Activated CD4-positive, alpha-beta memory T cell treated with anti-CD3 and anti-CD28 coated beads for 36 hours (primary cell): ENCODE measurements at regions not wholly inside any gene's neighbourhood (a gene's known extent, or its start where the extent isn't known, plus 50 kb on each side); places are given as distances from the start of the nearest gene placed in this dataset.

Experiments used
- CTCF ChIA-PET: fragments of 350-600 bp; sonication (Branson Sonifier 250); formaldehyde crosslinking; loops from one replicate; lab custom pipeline; 2021; ENCODE audit warnings: antibody characterized with exemption, inconsistent platforms; lab: Charles Lee
- POLR2A ChIA-PET: fragments of 350-600 bp; sonication (Branson Sonifier 250); formaldehyde crosslinking; loops from one replicate; lab custom pipeline; 2021; ENCODE audit warnings: antibody characterized with exemption; lab: Charles Lee
- DNase-seq: peaks from one replicate; pipeline ENCODE4 v3.0.0-alpha.2; 2020
- H3K27ac Mint-ChIP-seq: one replicate; pipeline ENCODE4 v1.8.0; 2021; ENCODE audit warnings: mixed read lengths
- H3K27me3 Mint-ChIP-seq: one replicate; pipeline ENCODE4 v1.8.0; 2021; ENCODE audit warnings: mixed read lengths
- H3K36me3 Mint-ChIP-seq: one replicate; pipeline ENCODE4 v1.8.0; 2021; ENCODE audit warnings: mixed read lengths
- H3K4me1 Mint-ChIP-seq: one replicate; pipeline ENCODE4 v1.8.0; 2021; ENCODE audit warnings: low read depth, mixed read lengths
- H3K4me3 Mint-ChIP-seq: one replicate; pipeline ENCODE4 v1.8.0; 2021; ENCODE audit warnings: mild to moderate bottlenecking, mixed read lengths
- H3K9me3 Mint-ChIP-seq: one replicate; pipeline ENCODE4 v1.8.0; 2021; ENCODE audit warnings: mixed read lengths
- intact Hi-C: fragments of 100-400 bp; cut with micrococcal nuclease; formaldehyde crosslinking; loops from one replicate; pipeline ENCODE4 v1.15.1; 2023

- Mint-ChIP-seq H3K4me3 (no peak overlapping the region), H3K27me3 (peaks cover 8% of the 10 kb centered on the region), H3K36me3 (no peaks in the 10 kb centered on the region), H3K27ac (no peak overlapping the region), H3K4me1 (no peaks in the 10 kb centered on the region), H3K9me3 (no peaks in the 10 kb centered on the region)
- ChIA-PET CTCF (no interaction called here), POLR2A (no interaction called here)
- no peak for DNase-seq
- intact Hi-C loops, result no loop called here
Measured at GRCh38 chr5:88539693-88540365, 271.2 kb upstream of the TMEM161B start.

GRCh38 chr5:88539026-88539425 is 270.4 kb upstream of the TMEM161B start:
- Mint-ChIP-seq H3K9me3 (peaks cover under 1% of the 10 kb centered on the region), H3K4me3 (no peak overlapping the region), H3K27ac (no peak overlapping the region), H3K4me1 (no peaks in the 10 kb centered on the region), H3K36me3 (no peaks in the 10 kb centered on the region), H3K27me3 (peaks cover 2% of the 10 kb centered on the region)
- POLR2A ChIA-PET, result no interaction called here
- CTCF ChIA-PET, result interaction anchor here (0.9 to 1.0 kb wide), 2 partner anchors 65 to 758 kb away, joined by 3 read pairs; no protein-coding TSS in a partner anchor
- no peak for DNase-seq
- intact Hi-C loops, result no loop called here

- ChIA-PET POLR2A (no interaction called here), CTCF (no interaction called here)
- Mint-ChIP-seq H3K4me3 (no peak overlapping the region), H3K9me3 (peaks cover 2% of the 10 kb centered on the region), H3K27ac (no peak overlapping the region), H3K27me3 (peaks cover 12% of the 10 kb centered on the region), H3K36me3 (no peaks in the 10 kb centered on the region), H3K4me1 (no peaks in the 10 kb centered on the region)
- intact Hi-C loops, result no loop called here
- no peak for DNase-seq
Measured at GRCh38 chr5:88536146-88536545, 267.5 kb upstream of the TMEM161B start.

- no peak overlapping the region for H3K27ac Mint-ChIP-seq
- intact Hi-C loops, result no loop called here
- DNase-seq, result no peak
- ChIA-PET POLR2A (no interaction called here), CTCF (no interaction called here)
- H3K9me3 Mint-ChIP-seq, result no peaks in the 10 kb centered on the region
- no peaks in the 10 kb centered on the region for H3K36me3 Mint-ChIP-seq
- peaks cover 9% of the 10 kb centered on the region for H3K27me3 Mint-ChIP-seq
- no peak overlapping the region for H3K4me3 Mint-ChIP-seq
- no peaks in the 10 kb centered on the region for H3K4me1 Mint-ChIP-seq
Measured at GRCh38 chr5:88524941-88525340, 256.3 kb upstream of the TMEM161B start.

- no peak for DNase-seq
- intact Hi-C loops, result no loop called here
- no peaks in the 10 kb centered on the region for H3K9me3 Mint-ChIP-seq
- H3K4me1 Mint-ChIP-seq, result no peaks in the 10 kb centered on the region
- no peak overlapping the region for H3K4me3 Mint-ChIP-seq
- H3K27ac Mint-ChIP-seq, result no peak overlapping the region
- ChIA-PET CTCF (no interaction called here), POLR2A (no interaction called here)
- H3K36me3 Mint-ChIP-seq, result no peaks in the 10 kb centered on the region
- H3K27me3 Mint-ChIP-seq, result peaks cover 5% of the 10 kb centered on the region
Measured at GRCh38 chr5:88519066-88519465, 250.4 kb upstream of the TMEM161B start.

- H3K4me1 Mint-ChIP-seq, result no peaks in the 10 kb centered on the region
- CTCF ChIA-PET, result no interaction called here
- no peaks in the 10 kb centered on the region for H3K36me3 Mint-ChIP-seq
- POLR2A ChIA-PET, result no interaction called here
- H3K27me3 Mint-ChIP-seq, result peaks cover 8% of the 10 kb centered on the region
- H3K27ac Mint-ChIP-seq, result no peak overlapping the region
- no peaks in the 10 kb centered on the region for H3K9me3 Mint-ChIP-seq
- intact Hi-C loops, result no loop called here
- no peak for DNase-seq
- H3K4me3 Mint-ChIP-seq, result no peak overlapping the region
Measured at GRCh38 chr5:88518131-88519016, 249.7 kb upstream of the TMEM161B start.

GRCh38 chr5:88515881-88516819 is 247.5 kb upstream of the TMEM161B start:
- H3K9me3 Mint-ChIP-seq, result no peaks in the 10 kb centered on the region
- no peaks in the 10 kb centered on the region for H3K36me3 Mint-ChIP-seq
- no peak for DNase-seq
- H3K4me1 Mint-ChIP-seq, result no peaks in the 10 kb centered on the region
- H3K4me3 Mint-ChIP-seq, result no peak overlapping the region
- no peak overlapping the region for H3K27ac Mint-ChIP-seq
- intact Hi-C loops, result no loop called here
- H3K27me3 Mint-ChIP-seq, result peaks cover 5% of the 10 kb centered on the region
- ChIA-PET CTCF (interaction anchor here (0.6 kb wide), 1 partner anchor 14 kb away, joined by 3 read pairs; no protein-coding TSS in a partner anchor), POLR2A (no interaction called here)

- Mint-ChIP-seq H3K4me1 (no peaks in the 10 kb centered on the region), H3K27me3 (peaks cover 3% of the 10 kb centered on the region)
- POLR2A ChIA-PET, result no interaction called here
Measured at GRCh38 chr5:88515068-88515467, 246.4 kb upstream of the TMEM161B start.

GRCh38 chr5:88509403-88509802 is 240.8 kb upstream of the TMEM161B start:
- ChIA-PET CTCF (no interaction called here), POLR2A (no interaction called here)
- intact Hi-C loops, result no loop called here
- no peak for DNase-seq
- no peaks in the 10 kb centered on the region for H3K4me1 Mint-ChIP-seq
- no peak overlapping the region for H3K27ac Mint-ChIP-seq
- no peaks in the 10 kb centered on the region for H3K36me3 Mint-ChIP-seq
- no peaks in the 10 kb centered on the region for H3K9me3 Mint-ChIP-seq
- H3K27me3 Mint-ChIP-seq, result peaks cover 3% of the 10 kb centered on the region
- H3K4me3 Mint-ChIP-seq, result no peak overlapping the region

More at GRCh38 chr5:88515068-88515467, 246.4 kb upstream of the TMEM161B start:
- CTCF ChIA-PET, result no interaction called here
- no peak for DNase-seq
- no peak overlapping the region for H3K4me3 Mint-ChIP-seq
- intact Hi-C loops, result no loop called here
- H3K36me3 Mint-ChIP-seq, result no peaks in the 10 kb centered on the region
- H3K9me3 Mint-ChIP-seq, result no peaks in the 10 kb centered on the region
- H3K27ac Mint-ChIP-seq, result no peak overlapping the region

- Mint-ChIP-seq H3K27ac (no peak overlapping the region), H3K36me3 (no peaks in the 10 kb centered on the region), H3K4me3 (no peak overlapping the region), H3K4me1 (peaks cover 5% of the 10 kb centered on the region), H3K9me3 (no peaks in the 10 kb centered on the region), H3K27me3 (no peaks in the 10 kb centered on the region)
- CTCF ChIA-PET, result interaction anchor here (0.6 kb wide), 1 partner anchor 394 kb away, joined by 3 read pairs; no protein-coding TSS in a partner anchor
- DNase-seq, result no peak
- intact Hi-C loops, result no loop called here
- POLR2A ChIA-PET, result interaction anchor here (1.1 kb wide), 1 partner anchor 79 kb away, joined by 3 read pairs; no protein-coding TSS in a partner anchor
Measured at GRCh38 chr5:88507261-88507660, 238.6 kb upstream of the TMEM161B start.

GRCh38 chr5:88503406-88503805 is 234.8 kb upstream of the TMEM161B start:
- Mint-ChIP-seq H3K27me3 (no peaks in the 10 kb centered on the region), H3K9me3 (no peaks in the 10 kb centered on the region), H3K36me3 (no peaks in the 10 kb centered on the region), H3K27ac (no peak overlapping the region), H3K4me3 (no peak overlapping the region), H3K4me1 (peaks cover 12% of the 10 kb centered on the region)
- ChIA-PET CTCF (no interaction called here), POLR2A (no interaction called here)
- intact Hi-C loops, result loop anchor here (2.0 to 5.0 kb wide), 4 partner anchors 174 to 1091 kb away; partner anchors contain the start of genes CCNH and TMEM161B
- DNase-seq, result no peak

- H3K9me3 Mint-ChIP-seq, result no peaks in the 10 kb centered on the region
- no peaks in the 10 kb centered on the region for H3K27me3 Mint-ChIP-seq
- H3K4me3 Mint-ChIP-seq, result peak overlapping the region; percentile 77
- ChIA-PET POLR2A (no interaction called here), CTCF (no interaction called here)
- intact Hi-C loops, result loop anchor here (2.0 to 5.0 kb wide), 4 partner anchors 174 to 1091 kb away; partner anchors contain the start of genes CCNH and TMEM161B
- H3K27ac Mint-ChIP-seq, result peak overlapping the region; percentile 58
- peaks cover 12% of the 10 kb centered on the region for H3K4me1 Mint-ChIP-seq
- no peaks in the 10 kb centered on the region for H3K36me3 Mint-ChIP-seq
- no peak for DNase-seq
Measured at GRCh38 chr5:88503041-88503345, 234.3 kb upstream of the TMEM161B start.
